ENCODE measurements at regions not wholly inside any gene's neighbourhood (a gene's known extent, or its start where the extent isn't known, plus 50 kb on each side); places are given as distances from the start of the nearest gene placed in this dataset.

DNA sequence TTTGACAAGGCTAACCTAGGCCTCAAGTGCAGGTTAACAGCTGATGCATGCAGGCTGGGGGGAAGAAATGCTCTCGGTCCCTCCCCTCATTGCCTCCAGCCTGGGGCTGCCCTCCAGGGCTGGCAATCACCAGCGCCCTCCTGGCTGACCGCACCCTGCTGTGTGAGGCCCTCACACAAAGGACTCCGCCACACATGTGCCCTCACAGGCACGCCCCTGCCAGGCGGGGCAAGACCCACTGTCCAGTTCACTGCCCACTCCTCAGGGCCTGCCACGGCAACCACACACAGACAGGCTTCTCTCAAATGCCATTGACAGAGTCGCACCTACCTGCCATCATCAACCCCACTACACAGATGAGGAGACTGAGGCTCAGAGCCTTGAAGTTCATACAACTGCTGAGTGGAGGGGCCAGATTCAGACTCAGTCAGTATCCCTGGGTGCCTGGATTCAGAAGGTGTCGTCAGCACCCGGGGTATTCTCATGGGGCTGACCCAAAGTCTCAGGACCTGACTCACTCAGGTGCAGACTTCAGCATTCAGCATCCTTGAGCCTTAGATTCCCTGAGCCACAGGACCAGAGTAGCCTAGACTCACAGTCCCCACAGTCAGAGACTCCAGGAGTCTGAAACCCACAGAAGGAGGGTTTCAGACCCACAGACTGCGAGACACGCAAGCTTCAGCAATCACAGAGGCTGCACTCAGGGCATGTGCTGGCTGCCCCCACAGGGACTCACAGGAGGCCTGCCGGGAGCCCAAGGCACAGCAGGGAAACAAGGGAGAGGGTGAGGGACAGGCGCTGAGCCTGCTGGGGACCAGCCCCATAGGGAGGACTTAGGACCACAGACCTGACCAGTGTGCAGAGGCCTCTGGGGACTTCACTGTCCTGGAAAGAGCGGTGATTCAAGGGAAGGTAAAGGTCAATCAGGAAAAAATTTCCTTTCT is 458.0 kb downstream of the MATN1 start:
- no peak for TF ChIP-seq POLR2A (IDR thresholded peaks at IDR 0.05; ENCODE audit: low read depth, low read length)
- no peak for DNase-seq (ENCODE audit: insufficient read length, low spot score)
- no peak for FAIRE-seq

DNA sequence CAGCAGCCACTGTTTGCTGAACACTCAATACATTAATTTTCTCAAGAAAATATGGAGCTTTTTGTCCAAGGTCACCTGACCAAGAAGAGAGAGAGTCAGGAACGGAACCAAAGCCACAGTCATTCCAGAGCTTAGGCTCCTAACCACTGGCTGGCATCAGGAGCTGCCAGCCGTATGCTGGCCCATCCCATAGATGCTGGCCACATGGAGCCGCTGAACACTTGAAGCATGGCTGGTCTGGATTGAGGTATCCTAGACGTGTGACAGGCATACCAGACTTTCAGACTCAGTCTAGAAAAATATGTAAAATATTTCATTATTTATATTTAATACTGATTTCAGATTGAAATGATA is 458.7 kb downstream of the MATN1 start:
- TF ChIP-seq POLR2A (IDR thresholded peaks at IDR 0.05; ENCODE audit: low read depth, low read length), result no peak
- FAIRE-seq (no peak), DNase-seq (ENCODE audit: insufficient read length, low spot score) (no peak)

- FAIRE-seq, result no peak
- no peak for DNase-seq (ENCODE audit: insufficient read length, low spot score)
- TF ChIP-seq POLR2A (IDR thresholded peaks at IDR 0.05; ENCODE audit: low read depth, low read length), result no peak
These were observed 459.3 kb downstream of the MATN1 start for GRCh38 chr1:30263888-30264671.

GRCh38 chr1:30263405-30263804 is 460.0 kb downstream of the MATN1 start:
- DNase-seq (ENCODE audit: insufficient read length, low spot score), result no peak
- FAIRE-seq, result no peak
- no peak for TF ChIP-seq POLR2A (IDR thresholded peaks at IDR 0.05; ENCODE audit: low read depth, low read length)

- DNase-seq (ENCODE audit: insufficient read length, low spot score) (no peak), FAIRE-seq (no peak)
- no peak for TF ChIP-seq POLR2A (IDR thresholded peaks at IDR 0.05; ENCODE audit: low read depth, low read length)
These were observed 461.2 kb downstream of the MATN1 start for GRCh38 chr1:30262158-30262557.

DNA sequence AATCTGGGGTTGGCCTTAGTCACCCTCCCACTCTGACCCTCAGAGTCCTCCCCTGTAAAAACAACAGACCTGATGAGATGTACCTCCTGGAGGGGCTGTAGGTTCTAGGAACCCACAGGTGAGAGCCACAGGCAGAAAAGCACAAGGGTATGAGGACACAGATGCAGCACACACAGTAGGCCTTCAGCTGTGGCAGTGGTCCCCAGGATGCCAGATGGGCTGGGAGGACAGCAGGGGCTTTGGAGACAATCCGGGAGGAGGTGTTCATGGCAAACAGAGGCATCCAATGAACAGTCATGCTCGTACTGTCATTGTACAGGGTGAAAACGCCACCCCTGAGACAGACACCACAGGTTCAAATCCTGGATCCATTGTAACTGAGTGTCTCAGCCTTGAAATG is 463.1 kb downstream of the MATN1 start:
- FAIRE-seq (no peak), DNase-seq (ENCODE audit: insufficient read length, low spot score) (no peak)
- no peak for TF ChIP-seq POLR2A (IDR thresholded peaks at IDR 0.05; ENCODE audit: low read depth, low read length)

DNA sequence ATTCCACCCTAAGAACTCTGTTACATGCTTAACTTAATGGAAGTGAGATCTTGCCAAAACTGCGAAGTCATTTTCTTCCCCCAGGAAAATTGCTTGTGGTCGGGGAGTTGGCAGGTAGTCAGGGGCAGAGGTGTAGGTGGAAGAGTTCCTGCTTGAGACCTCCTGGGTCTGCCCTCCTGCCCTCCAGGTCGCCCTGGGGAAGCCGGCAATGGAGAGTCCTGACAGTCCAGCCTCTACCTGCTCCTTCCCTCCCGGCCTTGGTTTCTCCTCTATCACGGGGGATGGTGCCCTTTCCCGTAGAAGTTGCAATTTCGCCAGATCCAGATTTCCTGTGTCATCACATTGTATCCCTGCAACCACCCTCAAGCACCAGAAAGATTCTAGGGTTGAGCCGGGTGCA is 463.8 kb downstream of the MATN1 start:
- FAIRE-seq (no peak), DNase-seq (ENCODE audit: insufficient read length, low spot score) (no peak)
- TF ChIP-seq POLR2A (IDR thresholded peaks at IDR 0.05; ENCODE audit: low read depth, low read length), result no peak

- no peak for TF ChIP-seq POLR2A (IDR thresholded peaks at IDR 0.05; ENCODE audit: low read depth, low read length)
- DNase-seq (ENCODE audit: insufficient read length, low spot score) (no peak), FAIRE-seq (no peak)
These were observed 464.5 kb downstream of the MATN1 start for GRCh38 chr1:30258876-30259275.

DNA sequence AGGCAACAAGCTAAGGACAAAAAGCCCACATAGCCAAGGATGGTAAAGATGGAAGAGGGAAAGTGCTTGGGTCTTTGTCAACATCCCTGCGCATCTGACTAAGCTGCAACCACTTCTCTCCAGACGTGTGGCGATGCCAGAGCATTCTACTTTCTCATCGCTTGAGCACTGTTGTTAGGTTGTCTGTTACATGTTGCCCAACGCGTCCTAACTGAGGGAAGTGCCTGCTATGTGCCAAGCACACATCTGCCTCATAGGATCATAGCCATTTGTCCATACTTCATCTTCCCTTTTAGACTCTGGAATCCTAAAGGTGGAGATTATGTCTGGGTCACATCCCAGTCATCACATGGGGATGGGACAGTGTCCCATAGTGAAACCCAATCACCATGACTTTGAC is 464.9 kb downstream of the MATN1 start:
- no peak for DNase-seq (ENCODE audit: insufficient read length, low spot score)
- TF ChIP-seq POLR2A (IDR thresholded peaks at IDR 0.05; ENCODE audit: low read depth, low read length), result no peak
- FAIRE-seq, result no peak

DNA sequence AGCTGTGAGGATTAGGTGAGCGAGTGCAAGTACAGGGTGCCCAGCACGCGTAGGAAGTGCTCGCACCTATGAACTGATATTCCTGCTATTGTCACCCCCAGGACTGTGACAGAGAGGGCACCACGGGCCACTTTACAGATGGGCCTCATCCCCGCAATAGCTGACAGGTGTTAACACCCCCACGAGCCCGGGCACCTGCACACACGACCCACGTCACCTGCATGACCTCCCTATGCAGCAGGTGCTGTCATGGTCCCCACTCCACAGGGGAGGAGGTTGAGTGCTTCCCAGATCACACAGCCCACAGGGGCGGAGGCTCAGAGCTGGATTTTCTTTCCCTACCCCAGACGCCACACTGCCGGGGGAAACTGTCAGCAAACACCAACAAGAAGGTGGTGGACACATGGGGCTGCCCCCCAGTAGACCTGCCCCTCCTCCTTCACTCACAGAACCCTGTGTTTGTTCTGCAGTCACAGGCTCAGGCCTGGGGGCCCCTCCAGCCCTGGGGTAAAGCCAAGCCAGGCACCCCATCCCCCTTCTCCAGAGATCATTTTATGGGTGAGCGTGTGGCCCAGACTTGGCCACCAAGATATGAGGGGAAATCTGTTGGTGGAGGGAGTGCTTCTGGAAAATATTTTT is 465.5 kb downstream of the MATN1 start:
- FAIRE-seq, result no peak
- DNase-seq (ENCODE audit: insufficient read length, low spot score), result no peak

DNA sequence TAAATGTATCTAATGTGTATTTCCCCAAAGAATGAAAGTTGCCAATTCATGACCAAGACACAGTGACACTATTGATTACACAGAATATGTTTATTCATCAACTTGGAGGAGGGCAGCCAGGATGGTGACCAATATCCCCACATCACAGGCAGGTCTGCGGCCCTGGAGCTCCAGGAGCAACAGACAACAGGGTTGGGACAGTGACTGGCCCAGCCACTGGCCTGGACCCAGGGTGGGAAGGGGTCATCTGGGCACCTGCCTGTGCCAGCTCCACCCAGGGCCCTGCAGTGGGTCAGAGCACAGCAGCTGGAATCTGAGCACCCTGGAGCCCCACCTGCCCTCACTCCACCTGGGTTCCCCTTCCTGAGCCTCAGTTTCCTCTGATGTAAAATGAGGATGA is 466.1 kb downstream of the MATN1 start:
- FAIRE-seq, result no peak

More for the DNA sequence above, 465.5 kb downstream of the MATN1 start:
- no peak for TF ChIP-seq POLR2A (IDR thresholded peaks at IDR 0.05; ENCODE audit: low read depth, low read length)

DNA sequence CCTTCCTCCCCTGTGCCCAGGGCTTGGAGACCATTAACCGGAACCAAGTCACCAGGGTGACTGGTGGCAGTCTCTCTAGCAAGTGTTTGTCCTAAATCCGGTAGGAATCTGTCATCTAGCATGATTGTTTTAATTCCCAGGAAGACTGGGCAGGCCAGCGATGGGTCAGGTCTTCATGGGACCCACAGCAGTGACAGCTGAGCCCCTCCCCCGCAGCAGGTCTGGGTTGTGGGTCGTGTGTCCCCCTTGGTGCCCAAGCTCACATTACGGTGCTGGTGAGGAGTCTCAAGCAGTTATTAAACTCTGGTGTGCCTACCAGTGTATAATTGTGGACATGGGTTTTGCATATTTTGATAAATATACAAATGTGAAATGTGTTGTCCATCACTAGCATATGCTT is 466.5 kb downstream of the MATN1 start:
- DNase-seq (ENCODE audit: insufficient read length, low spot score), result no peak
- FAIRE-seq, result no peak
- no peak for TF ChIP-seq POLR2A (IDR thresholded peaks at IDR 0.05; ENCODE audit: low read depth, low read length)

More for the DNA sequence above, 466.1 kb downstream of the MATN1 start:
- no peak for DNase-seq (ENCODE audit: insufficient read length, low spot score)
- no peak for TF ChIP-seq POLR2A (IDR thresholded peaks at IDR 0.05; ENCODE audit: low read depth, low read length)

DNA sequence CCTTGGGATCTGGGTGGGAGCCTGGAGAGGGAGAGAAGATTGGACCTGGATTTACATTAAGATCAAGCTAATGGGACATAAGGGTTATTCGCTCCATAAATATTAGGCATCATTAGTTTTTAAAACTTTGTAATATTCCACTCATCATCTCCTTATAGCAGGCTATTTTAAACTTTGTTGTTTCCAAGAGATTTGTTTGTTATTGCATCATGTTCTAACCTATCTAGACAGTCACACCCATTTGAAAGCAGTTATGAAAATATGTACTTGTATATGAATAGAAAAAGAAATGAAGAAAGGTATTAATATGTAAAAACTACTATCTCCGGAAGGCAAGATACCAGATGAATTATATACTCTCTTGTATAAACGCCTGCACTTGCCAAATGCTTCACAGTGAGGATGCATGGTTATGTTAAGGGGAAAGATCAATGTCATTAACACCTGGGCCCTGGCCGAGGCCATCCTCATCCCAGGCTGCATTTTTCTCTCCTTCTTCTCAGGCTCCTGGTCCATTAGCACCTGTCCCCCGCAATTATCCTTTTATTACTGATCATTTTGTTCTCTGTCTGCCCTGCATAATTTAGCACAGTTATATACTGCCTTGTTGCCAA is 468.2 kb downstream of the MATN1 start:
- no peak for DNase-seq (ENCODE audit: insufficient read length, low spot score)
- FAIRE-seq, result no peak
- no peak for TF ChIP-seq POLR2A (IDR thresholded peaks at IDR 0.05; ENCODE audit: low read depth, low read length)

Measured in H54 (cell line).